Hepatocyte (in vitro differentiated cells): ENCODE measurements at regions not wholly inside any gene's neighbourhood (a gene's known extent, or its start where the extent isn't known, plus 50 kb on each side); places are given as distances from the start of the nearest gene placed in this dataset.
A peak's percentile ranks its signal among the peaks of the same experiment; 100 is the strongest.

Experiments used
- DNase-seq: peaks from one replicate; pipeline ENCODE4 v3.0.0-alpha.2; 2016; ENCODE audit warnings: low spot score
- H2AFZ ChIP-seq: fragments of 200-600 bp; sonication (generic); 2 replicates; pipeline ENCODE4 v1.6.0; 2016; ENCODE audit warnings: antibody characterized with exemption, mild to moderate bottlenecking
- H3K27ac ChIP-seq: fragments of 200-600 bp; sonication (generic); 2 replicates; pipeline ENCODE4 v1.5.1; 2016; ENCODE audit warnings: mild to moderate bottlenecking
- H3K27me3 ChIP-seq: fragments of 200-600 bp; sonication (generic); 2 replicates; pipeline ENCODE4 v1.6.1; 2016
- H3K36me3 ChIP-seq: fragments of 200-600 bp; sonication (generic); replicated peaks from 2 replicates; pipeline ENCODE4 v1.5.1; 2016; ENCODE audit warnings: low read depth; ENCODE audit not compliant: insufficient read depth
- H3K4me1 ChIP-seq: fragments of 200-600 bp; sonication (generic); 2 replicates; pipeline ENCODE4 v1.5.1; 2016; ENCODE audit warnings: mild to moderate bottlenecking, moderate library complexity; ENCODE audit not compliant: insufficient read depth
- H3K4me2 ChIP-seq: fragments of 200-600 bp; sonication (generic); 2 replicates; pipeline ENCODE4 v1.6.0; 2016
- H3K4me3 ChIP-seq: fragments of 200-600 bp; sonication (generic); 2 replicates; pipeline ENCODE4 v1.5.1; 2016; ENCODE audit warnings: mild to moderate bottlenecking
- H3K79me2 ChIP-seq: fragments of 200-600 bp; sonication (generic); 2 replicates; pipeline ENCODE4 v1.6.0; 2017; ENCODE audit warnings: mild to moderate bottlenecking
- H3K9me2 ChIP-seq: fragments of 200-600 bp; sonication (generic); replicated peaks from 2 replicates; pipeline ENCODE4 v1.6.0; 2017; ENCODE audit warnings: mild to moderate bottlenecking; ENCODE audit not compliant: insufficient read depth
- H3K9me3 ChIP-seq: fragments of 200-600 bp; sonication (generic); 2 replicates; pipeline ENCODE4 v1.5.1; 2016; ENCODE audit warnings: low read depth, mild to moderate bottlenecking
- H4K20me1 ChIP-seq: fragments of 200-600 bp; sonication (generic); 2 replicates; pipeline ENCODE4 v1.6.0; 2016; ENCODE audit warnings: mild to moderate bottlenecking; ENCODE audit not compliant: insufficient read depth, poor library complexity, severe bottlenecking
- EZH2 ChIP-seq: fragments of 200-600 bp; sonication (generic); IDR thresholded peaks from 2 replicates; pipeline ENCODE4 v1.6.1; 2016; ENCODE audit warnings: antibody characterized with exemption, mild to moderate bottlenecking, borderline replicate concordance
- EZH2phosphoT487 ChIP-seq: fragments of 200-600 bp; sonication (generic); IDR thresholded peaks from one replicate; pipeline ENCODE4 v1.6.1; 2018; ENCODE audit warnings: antibody characterized with exemption, mild to moderate bottlenecking, low read depth, moderate library complexity; ENCODE audit not compliant: unreplicated experiment, severe bottlenecking
- WGBS: methylation state at CpG from one replicate; pipeline ENCODE4 v1.1.6; 2016; ENCODE audit warnings: low lambda C conversion rate; ENCODE audit errors: missing lambda C conversion rate; 5-methylcytosine and 5-hydroxymethylcytosine counted together
- TF ChIP-seq, protein P1 (sequence below): fragments of 200-600 bp; sonication (generic); IDR thresholded peaks from 2 replicates; pipeline ENCODE4 v1.5.1; 2016; ENCODE audit warnings: antibody characterized with exemption, mild to moderate bottlenecking; ENCODE audit not compliant: poor library complexity

DNA sequence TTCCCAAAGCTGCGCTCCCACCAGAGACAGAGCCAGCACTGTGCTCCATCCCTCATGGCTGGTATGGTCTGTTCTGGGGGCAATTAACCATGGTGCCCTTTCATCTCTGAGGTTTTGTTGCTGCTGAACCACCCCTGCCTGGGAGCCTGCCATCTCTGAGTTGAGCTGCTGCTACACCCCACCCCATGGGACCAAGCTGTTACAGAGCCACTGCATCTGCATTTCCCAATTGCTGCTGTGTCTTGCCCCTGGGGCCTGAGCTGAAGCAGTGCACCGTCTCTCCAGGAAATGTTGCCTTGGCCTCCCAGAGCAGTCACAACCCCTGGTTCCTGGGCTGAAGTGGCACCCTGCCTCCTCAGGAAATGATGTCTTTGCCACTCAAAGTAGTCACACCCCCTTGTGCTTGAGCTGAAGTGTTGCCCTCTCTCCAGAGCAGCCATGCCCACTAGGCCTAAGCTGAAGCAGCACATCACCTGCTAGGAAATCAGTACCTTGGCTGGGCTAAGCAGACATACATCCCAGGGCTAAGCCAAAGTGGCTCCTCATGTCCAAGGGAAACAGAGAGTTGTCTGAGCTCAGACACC lies 140.3 kb downstream of the RERGL start:
- no peak for DNase-seq
- H3K4me3 ChIP-seq, result no peak overlapping the region
- H3K9me2 ChIP-seq, result no peaks in the 10 kb centered on the region
- H3K27me3 ChIP-seq, result no peaks in the 10 kb centered on the region
- TF ChIP-seq EZH2phosphoT487, result no peak
- TF ChIP-seq, protein P1, sequence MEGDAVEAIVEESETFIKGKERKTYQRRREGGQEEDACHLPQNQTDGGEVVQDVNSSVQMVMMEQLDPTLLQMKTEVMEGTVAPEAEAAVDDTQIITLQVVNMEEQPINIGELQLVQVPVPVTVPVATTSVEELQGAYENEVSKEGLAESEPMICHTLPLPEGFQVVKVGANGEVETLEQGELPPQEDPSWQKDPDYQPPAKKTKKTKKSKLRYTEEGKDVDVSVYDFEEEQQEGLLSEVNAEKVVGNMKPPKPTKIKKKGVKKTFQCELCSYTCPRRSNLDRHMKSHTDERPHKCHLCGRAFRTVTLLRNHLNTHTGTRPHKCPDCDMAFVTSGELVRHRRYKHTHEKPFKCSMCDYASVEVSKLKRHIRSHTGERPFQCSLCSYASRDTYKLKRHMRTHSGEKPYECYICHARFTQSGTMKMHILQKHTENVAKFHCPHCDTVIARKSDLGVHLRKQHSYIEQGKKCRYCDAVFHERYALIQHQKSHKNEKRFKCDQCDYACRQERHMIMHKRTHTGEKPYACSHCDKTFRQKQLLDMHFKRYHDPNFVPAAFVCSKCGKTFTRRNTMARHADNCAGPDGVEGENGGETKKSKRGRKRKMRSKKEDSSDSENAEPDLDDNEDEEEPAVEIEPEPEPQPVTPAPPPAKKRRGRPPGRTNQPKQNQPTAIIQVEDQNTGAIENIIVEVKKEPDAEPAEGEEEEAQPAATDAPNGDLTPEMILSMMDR, result no peak
- no peak for TF ChIP-seq EZH2
- H3K27ac ChIP-seq, result no peak overlapping the region
- H3K9me3 ChIP-seq, result no peaks in the 10 kb centered on the region
- H3K36me3 ChIP-seq, result no peaks in the 10 kb centered on the region
- H2AFZ ChIP-seq, result no peak overlapping the region
- WGBS, result 70% methylated on average over 2 of the region's 2 CpGs
- no peaks in the 10 kb centered on the region for H4K20me1 ChIP-seq
- no peaks in the 10 kb centered on the region for H3K79me2 ChIP-seq
- no peaks in the 10 kb centered on the region for H3K4me1 ChIP-seq
- no peak overlapping the region for H3K4me2 ChIP-seq

DNA sequence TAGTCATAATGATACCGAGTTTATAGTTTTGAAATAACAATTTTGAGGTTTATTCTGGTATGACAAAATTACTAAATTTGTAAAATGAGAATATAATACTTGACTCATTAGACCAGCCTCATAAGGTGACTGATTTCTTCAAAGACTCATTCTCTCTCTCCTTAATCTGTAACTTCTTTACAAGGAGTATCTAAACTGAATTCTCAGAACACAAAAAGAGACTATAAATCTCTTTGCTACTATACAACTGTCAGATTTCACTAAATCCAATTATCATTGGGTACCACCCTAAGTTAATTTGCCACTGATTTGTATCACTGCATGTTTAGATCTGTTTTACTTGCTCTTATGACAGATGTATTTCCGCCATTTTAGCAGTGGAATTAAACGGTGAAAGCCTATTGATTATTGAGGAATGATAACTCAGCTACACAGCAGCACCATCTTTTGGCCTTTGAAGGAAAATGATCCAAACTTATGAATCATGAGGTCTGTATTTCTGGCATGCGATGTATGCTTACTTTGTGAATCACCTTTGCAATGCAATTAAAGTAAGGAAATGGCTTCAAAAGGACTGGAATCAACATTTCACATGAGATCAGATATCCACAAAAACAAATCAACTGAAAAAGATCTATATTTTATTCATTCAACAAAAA lies 161.2 kb downstream of the RERGL start:
- TF ChIP-seq, protein P1, result peak; percentile 23
- TF ChIP-seq EZH2phosphoT487, result no peak
- 73% methylated on average over 4 of the region's 4 CpGs for WGBS
- peak; percentile 30 for DNase-seq
- Histone ChIP-seq H3K27ac (no peak overlapping the region), H3K4me3 (no peak overlapping the region), H3K27me3 (no peaks in the 10 kb centered on the region), H3K9me2 (no peaks in the 10 kb centered on the region), H2AFZ (no peak overlapping the region), H3K79me2 (no peaks in the 10 kb centered on the region), H3K36me3 (no peaks in the 10 kb centered on the region), H3K9me3 (no peaks in the 10 kb centered on the region), H3K4me2 (no peak overlapping the region), H4K20me1 (no peaks in the 10 kb centered on the region), H3K4me1 (no peaks in the 10 kb centered on the region)

DNA sequence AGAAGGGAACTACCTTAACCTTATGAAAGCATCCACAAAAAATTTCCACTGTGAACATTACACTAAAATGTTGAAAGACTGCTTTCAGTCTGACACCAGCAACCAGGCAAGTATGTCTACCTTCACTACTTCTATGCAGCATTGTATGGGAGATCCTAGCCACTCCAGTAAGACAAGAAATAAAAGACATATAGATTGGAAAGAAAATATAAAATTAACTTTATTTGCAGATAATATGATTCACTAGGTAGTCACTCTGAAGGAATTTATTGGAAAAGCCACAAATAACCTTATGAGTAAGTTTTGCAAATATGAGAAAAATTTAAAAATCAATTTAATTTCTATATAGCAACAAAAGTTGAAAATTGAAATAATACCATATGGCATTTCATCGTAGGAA lies 172.0 kb downstream of the RERGL start:
- Histone ChIP-seq H3K4me1 (no peaks in the 10 kb centered on the region), H3K79me2 (no peaks in the 10 kb centered on the region), H3K4me3 (no peak overlapping the region), H3K9me3 (no peaks in the 10 kb centered on the region), H3K4me2 (no peak overlapping the region), H2AFZ (no peak overlapping the region), H3K27me3 (no peaks in the 10 kb centered on the region), H3K9me2 (no peaks in the 10 kb centered on the region), H3K36me3 (no peaks in the 10 kb centered on the region), H4K20me1 (no peaks in the 10 kb centered on the region), H3K27ac (no peak overlapping the region)
- TF ChIP-seq, protein P1, result no peak
- TF ChIP-seq EZH2, result no peak
- TF ChIP-seq EZH2phosphoT487, result no peak
- WGBS, result 79% methylated on average over 1 of the region's 1 CpG
- DNase-seq, result no peak
